NCI-H82 treated with DMSO at 0.1 percent for 48 hours (cell line): ENCODE measurements at regions not wholly inside any gene's neighbourhood (a gene's known extent, or its start where the extent isn't known, plus 50 kb on each side); places are given as distances from the start of the nearest gene placed in this dataset.

ENCODE experiments used
- DNase-seq: peaks from one replicate; lab custom pipeline; 2025; ENCODE audit not compliant: unreplicated experiment; lab: John Stamatoyannopoulos, UW

DNA sequence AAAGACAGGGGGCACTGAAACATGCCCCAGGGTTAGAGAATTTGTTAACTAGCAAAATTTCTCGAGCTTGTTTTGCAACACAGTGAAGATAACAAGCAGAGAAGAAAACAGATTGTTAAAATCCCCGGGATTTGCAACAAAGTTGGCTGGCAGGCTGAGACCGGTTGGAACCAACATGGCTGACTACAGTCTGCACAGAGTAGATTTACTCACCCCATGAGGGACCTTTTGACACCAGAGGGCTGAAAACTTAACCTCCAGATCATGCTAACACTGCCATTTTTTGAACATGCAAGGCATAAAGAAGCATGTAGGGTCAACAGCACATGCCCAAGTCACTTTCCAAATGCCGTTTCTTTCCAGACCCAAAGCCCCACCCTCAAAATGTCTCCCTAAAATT is 95.2 kb upstream of the TMEM26 start:
- no peak for DNase-seq

DNA sequence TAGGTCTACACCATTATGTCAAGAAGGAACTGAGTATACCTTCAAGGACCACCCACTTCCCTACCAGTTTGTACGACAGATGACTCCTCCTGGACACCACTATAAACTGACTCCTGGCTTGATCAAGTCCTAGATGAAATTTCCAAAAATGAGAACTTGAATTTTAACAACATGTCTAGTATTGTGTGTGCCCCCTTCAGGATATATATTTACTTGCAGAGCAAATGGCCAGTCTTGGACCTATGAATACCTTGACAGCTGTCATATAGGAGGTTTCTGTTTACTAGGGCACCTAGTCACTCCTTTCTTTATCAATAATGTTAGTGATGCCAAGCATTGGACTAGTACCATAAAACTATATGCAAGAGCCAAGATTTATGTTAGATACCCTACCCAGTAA is 94.1 kb upstream of the TMEM26 start:
- DNase-seq = no peak

DNA sequence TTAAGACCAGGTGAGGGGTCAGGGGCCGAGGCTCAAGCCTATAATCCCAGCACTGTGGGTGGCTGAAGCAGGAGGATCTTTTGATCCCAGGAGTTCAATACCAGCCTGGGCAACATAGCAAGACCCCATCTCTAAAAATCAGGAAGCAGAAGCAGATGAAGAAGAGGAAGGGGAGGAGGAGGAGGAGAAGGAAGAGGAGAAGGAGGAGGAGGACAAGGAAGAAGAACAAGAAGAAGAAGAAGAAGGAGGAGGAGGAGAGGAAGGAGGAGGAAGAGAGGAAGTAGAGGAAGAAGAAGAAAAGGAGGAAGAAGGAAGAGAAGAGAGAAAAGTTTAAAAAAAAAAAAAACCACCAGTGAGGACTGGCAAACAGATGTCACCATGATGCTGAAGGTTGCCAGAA is 92.0 kb upstream of the TMEM26 start:
- no peak for DNase-seq

DNA sequence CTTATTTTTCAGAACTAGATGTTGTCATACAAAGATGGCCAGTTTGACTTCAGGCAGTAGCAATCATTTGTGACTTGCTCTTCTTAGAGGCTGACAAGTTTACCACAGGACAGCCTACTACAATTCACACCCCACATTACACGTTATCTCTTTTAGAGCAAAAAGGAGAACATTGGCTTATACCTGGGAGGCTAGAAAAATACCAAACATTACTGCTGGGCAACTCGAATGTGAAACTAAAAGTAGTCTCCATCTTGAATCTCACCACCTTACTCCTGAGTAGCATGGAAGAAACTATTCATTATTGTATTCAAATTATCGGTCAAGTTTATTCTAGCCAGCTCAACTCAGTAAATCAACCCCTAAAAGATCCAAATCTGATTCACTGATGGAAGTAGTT is 90.7 kb upstream of the TMEM26 start:
- no peak for DNase-seq

DNA sequence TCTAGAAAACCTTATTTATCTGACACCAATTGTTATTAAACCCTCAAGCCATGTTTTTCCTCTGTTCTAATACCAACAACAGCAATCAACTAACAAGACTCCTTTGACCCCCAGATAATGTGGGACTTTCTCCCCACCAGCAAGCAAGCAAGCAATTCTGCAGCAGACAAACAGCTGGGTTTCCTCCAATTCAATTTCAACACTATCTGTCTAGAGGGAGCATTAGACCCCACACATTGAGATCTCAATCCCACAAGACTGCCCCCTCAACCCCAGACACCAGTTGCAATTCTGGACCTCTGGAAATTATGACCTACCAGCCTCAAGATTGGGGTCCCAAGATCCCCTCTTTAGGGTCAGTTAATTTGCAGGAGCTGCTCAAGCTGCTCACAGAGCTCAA is 89.4 kb upstream of the TMEM26 start:
- DNase-seq = no peak

DNA sequence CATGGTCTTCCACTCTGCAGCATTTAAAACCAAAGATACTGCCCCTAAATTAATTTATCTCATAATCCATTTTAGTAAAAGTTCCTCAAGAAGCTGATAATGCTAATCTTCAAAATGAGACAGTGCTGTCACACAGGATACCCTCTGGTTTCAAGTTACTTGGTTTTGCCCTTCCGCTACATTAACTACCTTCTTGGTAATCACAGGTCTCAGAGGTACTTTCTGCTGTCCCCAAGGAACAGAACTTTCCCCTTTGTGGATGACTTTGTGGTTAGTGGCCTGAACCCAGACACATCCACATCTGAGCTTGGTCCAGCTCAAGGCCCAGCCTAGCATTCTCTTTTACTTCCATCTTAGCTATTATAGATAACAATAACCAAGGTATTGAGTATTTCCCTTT is 88.8 kb upstream of the TMEM26 start:
- no peak for DNase-seq

DNA sequence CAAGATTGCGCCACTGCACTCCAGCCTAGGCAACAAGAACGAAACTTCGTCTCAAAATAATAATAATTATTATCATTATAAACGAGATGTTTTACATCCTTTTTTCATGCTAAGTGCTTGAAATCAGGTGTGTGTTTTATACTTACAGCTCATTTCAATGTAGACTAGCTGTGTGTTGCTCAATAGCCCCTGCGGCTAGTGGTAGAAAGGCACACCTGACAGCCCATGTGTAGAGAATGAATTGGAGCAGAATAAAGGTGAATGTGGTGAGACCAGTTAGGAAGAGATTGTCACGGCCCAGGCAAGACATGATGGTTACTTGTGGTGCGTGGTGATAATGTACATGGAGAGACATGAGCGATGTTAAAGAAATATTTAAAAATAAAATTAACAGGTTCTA is 86.7 kb upstream of the TMEM26 start:
- DNase-seq = no peak

DNA sequence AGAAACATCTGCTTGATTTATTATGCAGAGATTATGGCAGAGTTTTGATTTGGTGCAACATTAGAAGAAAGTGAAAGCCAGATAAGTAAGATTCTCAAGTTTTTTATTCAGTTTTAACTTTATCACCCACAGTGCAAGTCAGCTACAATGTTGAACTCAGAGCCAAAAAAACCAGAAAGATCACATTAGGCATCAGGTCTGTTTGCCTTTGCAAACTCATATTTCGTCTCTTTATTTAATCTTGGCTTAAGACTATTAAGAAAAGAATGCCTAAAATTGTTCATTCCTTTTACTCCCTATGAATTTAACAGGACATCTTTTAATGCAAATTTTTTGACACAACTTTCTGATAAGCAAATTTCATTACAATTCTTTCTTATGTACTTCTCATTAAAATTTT is 76.0 kb upstream of the TMEM26 start:
- DNase-seq = no peak

DNA sequence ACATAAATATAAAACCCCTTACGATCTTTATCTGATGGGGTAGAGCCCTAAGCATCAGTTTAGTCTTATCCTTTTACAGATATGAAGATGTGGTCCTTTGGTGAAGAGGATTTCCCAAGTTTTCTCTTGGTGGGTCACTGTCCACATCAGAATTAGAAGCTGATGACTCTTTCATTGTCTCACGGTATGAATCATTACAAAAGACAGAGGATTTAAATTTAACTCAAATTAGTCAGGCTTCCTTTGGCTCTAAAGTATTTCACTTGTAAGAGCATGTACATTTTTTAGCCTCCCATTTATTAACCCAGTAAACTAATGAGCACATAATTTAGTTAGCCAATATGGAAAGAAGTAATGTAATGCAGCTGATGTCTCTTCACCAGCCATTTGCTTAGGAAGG is 49.9 kb upstream of the TMEM26 start:
- no peak for DNase-seq
